HEK293 (cell line): ENCODE measurements at regions not wholly inside any gene's neighbourhood (a gene's known extent, or its start where the extent isn't known, plus 50 kb on each side); places are given as distances from the start of the nearest gene placed in this dataset.

ENCODE experiments used
- CTCF ChIP-seq: fragments of 450-650 bp; formaldehyde crosslinking; IDR thresholded peaks from 2 replicates; pipeline ENCODE4 v1.5.1; 2016; ENCODE audit warnings: missing biosample characterization, missing genetic modification characterization
- WT1 ChIP-seq: fragments of 450-650 bp; formaldehyde crosslinking; IDR thresholded peaks from 2 replicates; pipeline ENCODE4 v1.5.1; 2016; ENCODE audit warnings: missing biosample characterization, missing genetic modification characterization
- YY1 ChIP-seq: fragments of 450-650 bp; formaldehyde crosslinking; IDR thresholded peaks from 2 replicates; pipeline ENCODE4 v1.5.1; 2018; ENCODE audit warnings: missing biosample characterization, missing genetic modification characterization
- ZEB2 ChIP-seq: fragments of 450-650 bp; formaldehyde crosslinking; IDR thresholded peaks from 2 replicates; pipeline ENCODE4 v1.5.1; 2016; ENCODE audit warnings: missing biosample characterization, missing genetic modification characterization
- ZFHX2 ChIP-seq: fragments of 450-650 bp; formaldehyde crosslinking; conservative IDR thresholded peaks from 2 replicates; pipeline ENCODE4 v1.5.1; 2016; ENCODE audit warnings: missing biosample characterization, missing genetic modification characterization
- ZNF16 ChIP-seq: fragments of 450-650 bp; formaldehyde crosslinking; IDR thresholded peaks from 2 replicates; pipeline ENCODE4 v1.5.1; 2016; ENCODE audit warnings: low read depth, missing biosample characterization, missing genetic modification characterization
- ZNF23 ChIP-seq: fragments of 450-650 bp; formaldehyde crosslinking; IDR thresholded peaks from 2 replicates; pipeline ENCODE4 v1.5.1; 2016; ENCODE audit warnings: missing biosample characterization, missing genetic modification characterization, borderline replicate concordance
- ZNF280C ChIP-seq: fragments of 450-650 bp; formaldehyde crosslinking; IDR thresholded peaks from 2 replicates; pipeline ENCODE4 v1.5.1; 2016; ENCODE audit warnings: missing biosample characterization, missing genetic modification characterization
- ZNF561 ChIP-seq: fragments of 450-650 bp; IDR thresholded peaks from 2 replicates; pipeline ENCODE4 v1.5.1; 2018; ENCODE audit warnings: missing biosample characterization, missing genetic modification characterization, borderline replicate concordance
- ZNF596 ChIP-seq: fragments of 450-650 bp; IDR thresholded peaks from 2 replicates; pipeline ENCODE4 v1.5.0; 2018; ENCODE audit warnings: missing biosample characterization, mild to moderate bottlenecking, missing genetic modification characterization, moderate library complexity
- ZNF76 ChIP-seq: fragments of 450-650 bp; formaldehyde crosslinking; IDR thresholded peaks from 2 replicates; pipeline ENCODE4; 2016; ENCODE audit warnings: low read depth, missing biosample characterization, missing genetic modification characterization, borderline replicate concordance
- ZNF792 ChIP-seq: fragments of 450-650 bp; formaldehyde crosslinking; IDR thresholded peaks from 2 replicates; pipeline ENCODE4 v1.5.1; 2016; ENCODE audit warnings: missing biosample characterization, missing genetic modification characterization
- TF ChIP-seq, protein P1 (sequence below): fragments of 450-650 bp; formaldehyde crosslinking; IDR thresholded peaks from 2 replicates; pipeline ENCODE4 v1.5.1; 2016; ENCODE audit warnings: missing biosample characterization, missing genetic modification characterization, low read depth

DNA sequence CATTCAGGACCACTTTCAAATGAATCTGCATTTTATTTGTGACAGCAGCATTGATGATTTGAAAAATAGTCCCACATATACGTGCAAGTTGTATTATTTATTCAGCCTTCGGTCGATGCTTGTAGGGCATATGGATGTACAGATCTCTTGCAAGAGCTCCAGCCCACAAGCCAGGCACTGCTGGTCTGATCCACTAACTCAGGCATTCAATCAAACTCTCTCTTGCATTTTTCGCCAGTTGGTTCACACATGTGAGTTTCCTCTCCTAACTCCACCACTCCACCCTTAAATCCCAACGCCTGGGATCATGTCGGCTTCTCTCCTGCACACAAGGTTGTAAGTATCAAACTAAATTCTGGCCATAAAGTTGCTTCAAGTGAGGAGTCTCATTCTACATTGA lies 318.7 kb downstream of the CYP26B1 start:
- TF ChIP-seq CTCF (no peak), ZEB2 (tag by site-specific recombination) (no peak), ZNF561 (tag by site-specific recombination) (no peak), ZNF16 (tag by site-specific recombination) (no peak), ZNF596 (tag by site-specific recombination) (no peak), ZFHX2 (tag by site-specific recombination) (no peak), ZNF23 (tag by site-specific recombination) (no peak), ZNF76 (no peak), YY1 (tag by site-specific recombination) (no peak), WT1 (tag by site-specific recombination) (no peak), ZNF792 (tag by site-specific recombination) (no peak), ZNF280C (tag by site-specific recombination) (no peak)
- TF ChIP-seq, protein P1, sequence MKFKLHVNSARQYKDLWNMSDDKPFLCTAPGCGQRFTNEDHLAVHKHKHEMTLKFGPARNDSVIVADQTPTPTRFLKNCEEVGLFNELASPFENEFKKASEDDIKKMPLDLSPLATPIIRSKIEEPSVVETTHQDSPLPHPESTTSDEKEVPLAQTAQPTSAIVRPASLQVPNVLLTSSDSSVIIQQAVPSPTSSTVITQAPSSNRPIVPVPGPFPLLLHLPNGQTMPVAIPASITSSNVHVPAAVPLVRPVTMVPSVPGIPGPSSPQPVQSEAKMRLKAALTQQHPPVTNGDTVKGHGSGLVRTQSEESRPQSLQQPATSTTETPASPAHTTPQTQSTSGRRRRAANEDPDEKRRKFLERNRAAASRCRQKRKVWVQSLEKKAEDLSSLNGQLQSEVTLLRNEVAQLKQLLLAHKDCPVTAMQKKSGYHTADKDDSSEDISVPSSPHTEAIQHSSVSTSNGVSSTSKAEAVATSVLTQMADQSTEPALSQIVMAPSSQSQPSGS (tag by site-specific recombination): no peak
